ENCODE measurements at regions not wholly inside any gene's neighbourhood (a gene's known extent, or its start where the extent isn't known, plus 50 kb on each side); places are given as distances from the start of the nearest gene placed in this dataset.
"Not testable (repeated sequence)": the region's sequence is repeated elsewhere in the genome, so short reads cannot be mapped to it uniquely, and the experiment has no call there.

- Histone ChIP-seq H3K9me2 (ENCODE audit: insufficient read depth) (peaks cover 3% of the 10 kb centered on the region; the same call in 1 of the 2 replicates), H3F3A (replicated peaks; ENCODE audit: low read depth) (no peaks in the 10 kb centered on the region), H3K79me2 (replicated peaks; ENCODE audit: insufficient read depth) (no peaks in the 10 kb centered on the region), H3K36me3 (ENCODE audit: insufficient read depth) (no peaks in the 10 kb centered on the region; the same call in 1 of the 2 replicates), H3K4me3 (no peak overlapping the region), H3K27me3 (ENCODE audit: insufficient read depth) (no peaks in the 10 kb centered on the region), H4K20me1 (replicated peaks; ENCODE audit: insufficient read depth) (no peaks in the 10 kb centered on the region), H3K4me1 (ENCODE audit: insufficient read depth) (no peaks in the 10 kb centered on the region), H3K27ac (ENCODE audit: low read depth) (no peak overlapping the region), H3K4me2 (no peak overlapping the region), H2AFZ (no peak overlapping the region; the same call in 1 of the 2 replicates)
- no peak overlapping the region for H3K4me3 Mint-ChIP-seq
- ATAC-seq = no peak
- no peaks in the 10 kb centered on the region for H3K9me3 Mint-ChIP-seq
- H3K4me1 Mint-ChIP-seq = peaks cover 3% of the 10 kb centered on the region; the same call in 1 of the 3 replicates
- H3K36me3 Mint-ChIP-seq (ENCODE audit: low read depth) = no peaks in the 10 kb centered on the region
- DNase-seq (ENCODE audit: low spot score) = no peak
- H3K27me3 Mint-ChIP-seq (ENCODE audit: insufficient read depth, low read depth, poor library complexity) = peaks cover 2% of the 10 kb centered on the region
- TF ChIP-seq JUNB (IDR thresholded peaks at IDR 0.05; ENCODE audit: unreplicated experiment) (no peak), CREB1 (CRISPR knock-in tag; IDR thresholded peaks at IDR 0.05; ENCODE audit: low read depth) (no peak), REST (IDR thresholded peaks at IDR 0.05; ENCODE audit: unreplicated experiment) (no peak), ZNF331 (CRISPR knock-in tag; IDR thresholded peaks at IDR 0.05; ENCODE audit: low read depth) (no peak), EZH2phosphoT487 (IDR thresholded peaks at IDR 0.05; ENCODE audit: unreplicated experiment) (no peak), NANOG (IDR thresholded peaks at IDR 0.05; ENCODE audit: borderline replicate concordance) (no peak), EZH2 (IDR thresholded peaks at IDR 0.05; ENCODE audit: low read depth, unreplicated experiment) (no peak), STAT1 (IDR thresholded peaks at IDR 0.05; ENCODE audit: unreplicated experiment) (no peak)
- H3K27ac Mint-ChIP-seq = no peak overlapping the region
Observed at GRCh38 chr18:11362856-11363255, 213.5 kb upstream of the PIEZO2 start.

GRCh38 chr18:11361862-11362261 is 212.5 kb upstream of the PIEZO2 start:
- not testable (repeated sequence) for ATAC-seq; H3K4me2 ChIP-seq; H3K27ac ChIP-seq (ENCODE audit: low read depth)

More at GRCh38 chr18:11361862-11362261, 212.5 kb upstream of the PIEZO2 start:
- peak overlapping the region; percentile 89; the same call in 1 of the 2 replicates for H3K27ac Mint-ChIP-seq
- not testable (repeated sequence) for H3K4me3 Mint-ChIP-seq; DNase-seq (ENCODE audit: low spot score); H3F3A ChIP-seq (replicated peaks; ENCODE audit: low read depth); H2AFZ ChIP-seq; H3K4me3 ChIP-seq; H3K4me1 Mint-ChIP-seq; H3K79me2 ChIP-seq (replicated peaks; ENCODE audit: insufficient read depth); H3K9me3 Mint-ChIP-seq; H3K36me3 Mint-ChIP-seq (ENCODE audit: low read depth); H3K36me3 ChIP-seq (ENCODE audit: insufficient read depth); H3K9me2 ChIP-seq (ENCODE audit: insufficient read depth); H3K27me3 Mint-ChIP-seq (ENCODE audit: insufficient read depth, low read depth, poor library complexity); H4K20me1 ChIP-seq (replicated peaks; ENCODE audit: insufficient read depth); H3K4me1 ChIP-seq (ENCODE audit: insufficient read depth); H3K27me3 ChIP-seq (ENCODE audit: insufficient read depth)
